ENCODE measurements at regions not wholly inside any gene's neighbourhood (a gene's known extent, or its start where the extent isn't known, plus 50 kb on each side); places are given as distances from the start of the nearest gene placed in this dataset.
"Not testable (repeated sequence)": the region's sequence is repeated elsewhere in the genome, so short reads cannot be mapped to it uniquely, and the experiment has no call there.

GRCh38 chrX:139077281-139078250, 366.0 kb upstream of the FGF13 start:
- intact Hi-C loops (cut with DNase I) = no loop called here
- no peak for DNase-seq

DNA sequence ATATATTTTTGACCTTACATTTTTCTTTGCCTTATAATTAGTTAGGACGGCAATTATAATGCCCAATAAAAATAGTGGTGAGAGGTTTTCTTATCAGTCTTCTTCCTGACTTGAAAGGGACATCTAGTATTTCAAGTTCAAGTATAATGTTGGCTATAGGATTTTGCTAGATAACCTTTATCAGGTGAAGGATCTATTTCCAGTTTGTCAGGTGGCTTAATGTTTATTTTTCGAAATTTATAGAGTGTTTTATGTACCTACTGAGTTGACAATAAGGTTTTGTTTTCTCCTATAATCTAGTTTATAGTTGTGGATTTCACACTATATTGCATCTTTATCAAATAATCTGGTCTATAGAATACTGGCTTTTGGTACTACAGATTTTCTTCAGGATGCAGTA, 351.8 kb upstream of the FGF13 start:
- intact Hi-C loops (cut with DNase I) = no loop called here
- DNase-seq = no peak

DNA sequence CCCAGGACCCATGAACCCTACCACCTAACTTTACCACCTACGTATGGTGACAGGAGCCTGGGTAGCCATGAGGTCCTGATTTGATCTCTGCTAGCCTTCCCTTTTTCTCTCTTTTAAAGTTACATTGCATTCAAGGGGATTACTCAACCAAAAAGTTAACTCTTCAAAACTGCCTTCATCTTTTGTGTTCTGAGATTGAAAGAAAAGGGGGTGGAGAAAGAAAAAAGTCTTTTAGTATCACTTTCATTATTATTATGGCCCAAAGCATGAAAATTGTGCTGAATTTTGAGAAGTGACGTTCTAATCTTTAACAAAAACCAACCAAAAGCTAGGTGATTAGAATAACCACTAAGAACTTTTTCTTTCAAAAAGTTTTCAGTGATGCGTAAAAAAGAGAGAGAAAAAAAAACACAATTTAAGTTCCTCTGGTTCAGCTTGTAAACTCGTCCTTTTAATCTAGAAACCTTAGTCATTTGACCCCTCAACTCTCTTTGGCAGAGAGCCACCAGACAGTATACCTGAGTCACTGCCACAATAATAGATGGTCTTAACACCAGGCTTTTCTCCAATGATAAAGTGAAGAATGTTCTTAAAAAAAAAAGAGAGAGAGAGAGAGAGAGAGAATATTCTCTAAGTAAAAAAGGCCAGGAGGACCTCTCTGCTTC, 347.4 kb upstream of the FGF13 start:
- intact Hi-C loops (cut with DNase I) = no loop called here
- no peak for DNase-seq

DNA sequence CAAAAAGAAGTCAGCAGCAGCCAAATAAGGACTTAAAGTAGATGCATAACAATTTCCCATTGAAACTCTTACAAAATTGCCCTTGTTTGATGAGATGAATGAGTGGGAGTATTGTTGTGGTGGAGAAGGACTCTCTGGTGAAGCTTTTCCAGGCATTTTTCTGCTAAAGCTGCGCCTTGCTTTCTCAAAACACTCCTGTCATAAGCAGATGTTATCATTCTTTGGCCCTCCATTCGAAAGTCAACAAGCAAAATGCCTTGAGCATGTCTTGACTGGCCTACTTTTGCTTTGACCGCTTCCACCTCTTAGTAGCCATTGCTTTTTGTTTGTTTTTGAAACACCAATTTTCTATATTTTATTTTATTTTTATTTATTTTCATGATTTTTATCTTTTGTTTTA, 340.9 kb upstream of the FGF13 start:
- no peak for DNase-seq
- intact Hi-C loops (cut with DNase I) = no loop called here

DNA sequence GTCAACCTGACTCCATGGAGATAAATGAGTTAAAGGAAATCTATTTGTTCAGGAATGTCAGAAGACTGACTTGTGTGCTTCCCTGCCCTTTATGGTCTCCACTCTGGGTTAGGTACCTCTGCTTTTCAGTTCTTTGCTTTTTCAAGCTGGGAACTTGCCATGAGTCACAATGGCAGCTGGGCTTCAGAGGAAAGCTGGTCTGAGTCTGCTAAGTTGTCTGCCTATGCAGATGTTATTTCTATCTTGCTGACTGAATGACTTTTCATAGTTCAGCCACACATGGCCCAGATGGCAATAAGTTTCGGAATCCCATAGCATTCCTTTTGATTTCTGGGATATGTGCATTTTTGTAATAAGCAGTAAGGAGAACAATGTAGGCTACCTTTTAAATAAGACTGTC, 337.9 kb upstream of the FGF13 start:
- DNase-seq = no peak
- intact Hi-C loops (cut with DNase I) = no loop called here

DNA sequence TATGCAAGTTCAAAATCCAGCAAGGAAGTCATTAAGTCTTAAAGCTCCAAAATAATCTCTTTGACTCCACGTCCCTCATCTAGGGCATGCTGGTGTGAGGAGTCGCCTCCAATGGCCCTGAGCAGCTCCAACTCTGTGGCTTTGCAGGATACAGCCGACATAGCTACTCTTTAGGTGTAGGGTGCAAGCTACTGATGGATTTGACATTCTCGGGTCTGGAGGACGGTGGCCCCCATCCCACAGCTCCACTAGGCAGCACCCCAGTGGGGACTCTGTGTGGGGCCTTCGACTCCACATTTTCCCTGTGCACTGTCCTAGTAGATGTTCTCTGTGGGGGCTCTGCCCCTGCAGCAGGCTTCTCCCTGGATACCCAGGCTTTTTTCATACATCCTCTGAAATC, 333.2 kb upstream of the FGF13 start:
- intact Hi-C loops (cut with DNase I) = no loop called here
- DNase-seq = peak in 1 of 10 donors; percentile 68

DNA sequence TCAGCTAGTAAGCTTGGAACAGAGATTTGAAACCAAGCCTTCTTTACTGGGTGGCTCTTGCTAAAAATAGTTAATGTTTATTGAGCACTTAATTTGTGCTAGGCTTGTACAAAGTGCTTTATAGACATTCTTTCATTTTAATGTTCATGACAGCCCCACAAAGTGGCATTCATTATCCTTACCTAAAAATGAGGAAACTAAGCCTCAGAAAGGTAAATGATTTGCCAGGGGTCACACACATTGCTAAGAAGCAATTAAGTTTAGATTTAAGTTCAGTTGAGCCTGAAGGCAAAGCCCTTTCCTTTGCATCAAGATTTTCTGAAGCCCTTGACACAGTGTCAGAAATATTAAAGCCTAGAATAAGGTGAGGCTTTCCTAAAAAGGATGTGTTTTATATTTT, 327.5 kb upstream of the FGF13 start:
- intact Hi-C loops (cut with DNase I) = no loop called here
- no peak for DNase-seq

DNA sequence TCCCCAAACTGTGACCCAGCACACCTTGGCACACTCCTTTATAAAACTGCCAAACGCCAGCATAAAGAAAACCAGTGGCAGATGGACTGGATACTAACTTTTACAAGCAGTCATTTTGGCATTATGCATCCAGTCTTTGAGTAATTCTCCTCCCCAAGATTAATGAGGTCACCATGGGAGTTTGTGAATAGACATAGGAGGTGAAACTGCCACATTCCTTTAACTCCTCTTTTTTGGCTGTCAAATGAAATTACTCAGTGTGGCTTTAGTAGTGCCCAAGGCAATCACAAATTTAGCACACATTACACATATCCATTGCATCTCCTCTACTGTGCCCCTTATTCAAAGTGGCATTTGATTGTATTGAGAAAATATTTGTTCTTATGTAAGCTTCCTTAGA, 315.3 kb upstream of the FGF13 start:
- intact Hi-C loops (cut with DNase I) = no loop called here
- DNase-seq = no peak

- intact Hi-C loops (cut with DNase I) = no loop called here
- DNase-seq = no peak
Measured at GRCh38 chrX:139026406-139026805, 314.9 kb upstream of the FGF13 start.

GRCh38 chrX:139025816-139026215, 314.3 kb upstream of the FGF13 start:
- intact Hi-C loops (cut with DNase I) = no loop called here
- no peak for DNase-seq

DNA sequence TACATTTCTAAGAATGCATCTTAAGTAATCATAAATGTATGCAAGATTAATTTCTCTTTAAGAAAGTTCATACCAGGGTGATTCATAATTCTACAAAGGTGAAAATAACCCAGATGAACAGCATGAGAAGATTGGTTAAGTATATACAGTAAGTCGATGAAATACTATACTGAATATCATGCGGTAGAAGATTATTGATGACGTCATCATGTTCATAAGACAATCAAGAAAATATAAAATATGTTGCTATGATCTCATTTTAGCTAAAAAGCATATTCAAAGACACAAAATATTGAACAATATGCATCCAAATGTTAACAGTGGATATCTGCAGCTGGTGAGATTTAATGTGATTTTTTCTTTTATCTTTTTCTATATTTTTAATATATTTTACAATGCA, 312.0 kb upstream of the FGF13 start:
- intact Hi-C loops (cut with DNase I) = no loop called here
- DNase-seq = no peak

GRCh38 chrX:139020801-139021200, 309.3 kb upstream of the FGF13 start:
- DNase-seq = no peak
- intact Hi-C loops (cut with DNase I) = no loop called here

- DNase-seq = no peak
- intact Hi-C loops (cut with DNase I) = no loop called here
Measured at GRCh38 chrX:139018436-139018835, 306.9 kb upstream of the FGF13 start.

- intact Hi-C loops (cut with DNase I) = no loop called here
- no peak for DNase-seq
Measured at GRCh38 chrX:139015627-139016026, 304.1 kb upstream of the FGF13 start.

DNA sequence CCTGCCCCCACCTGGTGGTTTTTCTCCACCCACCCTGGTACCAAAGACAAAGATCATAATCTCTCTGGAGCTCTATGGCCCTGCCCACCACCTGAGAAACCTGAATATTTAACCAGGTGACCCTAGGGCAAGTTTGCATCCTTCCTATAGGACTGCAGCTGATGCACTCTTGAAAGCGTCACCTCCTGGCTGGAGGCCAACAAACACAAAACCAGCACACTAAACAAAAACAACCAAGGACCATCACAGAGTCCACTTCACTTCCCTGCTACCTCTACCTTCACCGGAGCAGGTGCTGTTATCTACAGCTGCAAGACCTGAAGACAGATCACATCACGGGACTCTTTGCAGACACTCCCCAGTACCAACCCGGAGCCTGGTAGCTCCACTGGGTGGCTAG, 296.7 kb upstream of the FGF13 start:
- DNase-seq = no peak
- intact Hi-C loops (cut with DNase I) = no loop called here

DNA sequence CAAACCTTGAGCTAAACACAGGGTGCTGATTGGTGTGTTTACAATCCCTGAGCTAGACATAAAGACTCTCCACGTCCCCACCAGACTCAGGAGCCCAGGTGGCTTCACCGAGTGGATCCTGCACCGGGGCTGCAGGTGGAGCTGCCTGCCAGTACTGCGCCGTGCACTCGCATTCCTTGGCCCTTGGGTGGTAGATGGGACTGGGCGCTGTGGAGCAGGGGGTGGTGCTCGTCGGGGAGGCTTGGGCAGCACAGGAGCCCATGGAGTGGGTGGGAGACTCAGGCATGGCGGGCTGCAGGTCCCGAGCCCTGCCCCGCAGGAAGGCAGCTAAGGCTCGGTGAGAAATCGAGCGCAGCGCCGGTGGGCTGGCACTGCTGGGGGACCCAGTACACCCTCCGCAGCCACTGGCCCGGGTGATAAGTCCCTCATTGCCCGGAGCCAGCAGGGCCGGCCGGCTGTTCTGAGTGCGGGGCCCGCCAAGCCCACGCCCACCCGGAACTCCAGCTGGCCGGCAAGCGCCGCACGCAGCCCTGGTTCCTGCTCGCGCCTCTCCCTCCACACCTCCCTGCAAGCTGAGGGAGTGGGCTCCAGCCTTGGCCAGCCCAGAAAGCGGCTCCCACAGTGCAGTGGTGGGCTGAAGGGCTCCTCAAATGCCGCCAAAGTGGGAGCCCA, 292.5 kb upstream of the FGF13 start:
- peak in 3 of 10 donors; percentile 51 to 58 (median 57) for DNase-seq
- intact Hi-C loops (cut with DNase I) = not testable (repeated sequence)

DNA sequence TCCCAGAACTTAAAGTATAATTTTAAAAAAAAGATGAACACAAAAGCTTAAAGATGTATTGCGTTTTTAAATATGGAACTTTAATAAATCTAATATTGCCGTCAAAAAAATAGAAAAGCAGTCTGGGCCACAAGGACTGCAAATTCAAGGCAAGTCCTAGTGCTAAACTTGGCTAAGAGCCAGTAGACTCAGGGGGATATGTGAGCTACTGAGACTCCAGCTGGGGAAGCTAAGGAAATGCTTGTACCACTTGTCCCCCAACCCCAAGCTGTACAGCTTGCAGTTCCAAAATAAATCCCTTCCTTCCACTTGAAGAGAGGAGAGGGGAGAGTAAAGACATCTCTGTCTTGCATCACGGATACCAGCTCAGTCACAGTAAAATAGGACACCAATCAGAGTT, 290.8 kb upstream of the FGF13 start:
- intact Hi-C loops (cut with DNase I) = no loop called here
- no peak for DNase-seq

GRCh38 chrX:138996268-138996667, 284.8 kb upstream of the FGF13 start:
- intact Hi-C loops (cut with DNase I) = no loop called here
- peak in 2 of 10 donors; percentile 63 to 77 for DNase-seq

- intact Hi-C loops (cut with DNase I) = no loop called here
- no peak for DNase-seq
Measured at GRCh38 chrX:138995458-138995857, 283.9 kb upstream of the FGF13 start.

GRCh38 chrX:138990425-138990824, 278.9 kb upstream of the FGF13 start:
- DNase-seq; intact Hi-C loops (cut with DNase I): not testable (repeated sequence)

GRCh38 chrX:138986866-138987265, 275.3 kb upstream of the FGF13 start:
- intact Hi-C loops (cut with DNase I) = no loop called here
- DNase-seq = no peak

Measured in posterior cingulate gyrus (tissue), 11 donors.